ENCODE measurements at regions not wholly inside any gene's neighbourhood (a gene's known extent, or its start where the extent isn't known, plus 50 kb on each side); places are given as distances from the start of the nearest gene placed in this dataset.
"Not testable (repeated sequence)": the region's sequence is repeated elsewhere in the genome, so short reads cannot be mapped to it uniquely, and the experiment has no call there.

DNA sequence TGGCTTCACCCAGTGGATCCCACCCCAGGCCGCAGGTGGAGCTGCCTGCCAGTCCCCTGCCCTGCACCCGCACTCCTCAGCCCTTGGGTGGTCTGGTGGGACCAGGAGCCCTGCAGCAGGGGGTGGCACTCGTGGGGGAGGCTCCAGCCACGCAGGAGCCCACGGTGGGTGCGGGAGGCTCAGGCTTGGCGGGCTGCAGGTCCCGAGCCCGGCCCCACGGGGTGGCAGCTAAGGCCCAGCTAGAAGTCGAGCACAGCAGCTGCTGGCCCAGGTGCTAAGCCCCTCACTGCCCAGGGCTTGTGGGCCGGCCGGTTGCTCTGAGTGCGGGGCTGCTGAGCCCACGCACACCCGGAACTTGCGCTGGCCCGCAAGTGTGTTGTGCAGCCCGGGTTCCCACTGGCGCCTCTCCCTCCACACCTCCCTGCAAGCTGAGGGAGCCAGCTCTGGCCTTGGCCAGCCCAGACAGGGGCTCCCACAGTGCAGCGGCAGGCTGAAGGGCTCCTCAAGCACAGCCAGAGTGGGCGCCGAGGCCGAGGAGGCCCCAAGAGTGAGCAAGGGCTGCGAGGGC is 222.6 kb upstream of the LUZP2 start:
- TF ChIP-seq, protein P1, sequence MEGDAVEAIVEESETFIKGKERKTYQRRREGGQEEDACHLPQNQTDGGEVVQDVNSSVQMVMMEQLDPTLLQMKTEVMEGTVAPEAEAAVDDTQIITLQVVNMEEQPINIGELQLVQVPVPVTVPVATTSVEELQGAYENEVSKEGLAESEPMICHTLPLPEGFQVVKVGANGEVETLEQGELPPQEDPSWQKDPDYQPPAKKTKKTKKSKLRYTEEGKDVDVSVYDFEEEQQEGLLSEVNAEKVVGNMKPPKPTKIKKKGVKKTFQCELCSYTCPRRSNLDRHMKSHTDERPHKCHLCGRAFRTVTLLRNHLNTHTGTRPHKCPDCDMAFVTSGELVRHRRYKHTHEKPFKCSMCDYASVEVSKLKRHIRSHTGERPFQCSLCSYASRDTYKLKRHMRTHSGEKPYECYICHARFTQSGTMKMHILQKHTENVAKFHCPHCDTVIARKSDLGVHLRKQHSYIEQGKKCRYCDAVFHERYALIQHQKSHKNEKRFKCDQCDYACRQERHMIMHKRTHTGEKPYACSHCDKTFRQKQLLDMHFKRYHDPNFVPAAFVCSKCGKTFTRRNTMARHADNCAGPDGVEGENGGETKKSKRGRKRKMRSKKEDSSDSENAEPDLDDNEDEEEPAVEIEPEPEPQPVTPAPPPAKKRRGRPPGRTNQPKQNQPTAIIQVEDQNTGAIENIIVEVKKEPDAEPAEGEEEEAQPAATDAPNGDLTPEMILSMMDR (IDR thresholded peaks at IDR 0.05), result not testable (repeated sequence)
- not testable (repeated sequence) for TF ChIP-seq POLR2A (IDR thresholded peaks at IDR 0.05)
